Activated CD4-positive, alpha-beta memory T cell treated with anti-CD3 and anti-CD28 coated beads, Interleukin-2, amount 10 ng/mL, durations not matched to agents 7 days and 5 days (primary cell): ENCODE measurements at regions not wholly inside any gene's neighbourhood (a gene's known extent, or its start where the extent isn't known, plus 50 kb on each side); places are given as distances from the start of the nearest gene placed in this dataset.

Experiments
- CTCF ChIA-PET: fragments of 350-600 bp; sonication (Branson Sonifier 250); formaldehyde crosslinking; loops from one replicate; lab custom pipeline; 2021; ENCODE audit warnings: antibody characterized with exemption, inconsistent platforms; lab: Charles Lee
- POLR2A ChIA-PET: fragments of 350-600 bp; sonication (Branson Sonifier 250); formaldehyde crosslinking; loops from one replicate; lab custom pipeline; 2021; ENCODE audit warnings: antibody characterized with exemption; lab: Charles Lee
- DNase-seq: peaks from one replicate; pipeline ENCODE4 v3.0.0-alpha.2; 2020
- H3K27ac Mint-ChIP-seq: one replicate; pipeline ENCODE4 v1.8.0; 2021; ENCODE audit warnings: mild to moderate bottlenecking, mixed read lengths
- H3K27me3 Mint-ChIP-seq: one replicate; pipeline ENCODE4 v1.8.0; 2021; ENCODE audit warnings: mixed read lengths
- H3K36me3 Mint-ChIP-seq: one replicate; pipeline ENCODE4 v1.8.0; 2021; ENCODE audit warnings: low read depth, mixed read lengths
- H3K4me1 Mint-ChIP-seq: one replicate; pipeline ENCODE4 v1.8.0; 2021; ENCODE audit warnings: mixed read lengths
- H3K4me3 Mint-ChIP-seq: one replicate; pipeline ENCODE4 v1.8.0; 2021; ENCODE audit warnings: mild to moderate bottlenecking, mixed read lengths
- H3K9me3 Mint-ChIP-seq: one replicate; pipeline ENCODE4 v1.8.0; 2021; ENCODE audit warnings: mixed read lengths

GRCh38 chr14:71610149-71610548 is 322.1 kb upstream of the RGS6 start:
- Mint-ChIP-seq H3K4me1 (peaks cover 12% of the 10 kb centered on the region), H3K27me3 (no peaks in the 10 kb centered on the region), H3K9me3 (peaks cover 3% of the 10 kb centered on the region), H3K36me3 (peaks cover 9% of the 10 kb centered on the region), H3K4me3 (no peak overlapping the region), H3K27ac (no peak overlapping the region)
- ChIA-PET POLR2A (no interaction called here), CTCF (no interaction called here)
- no peak for DNase-seq

- POLR2A ChIA-PET = no interaction called here
Observed at GRCh38 chr14:71610797-71611196, 321.4 kb upstream of the RGS6 start.

GRCh38 chr14:71613168-71613567 is 319.1 kb upstream of the RGS6 start:
- CTCF ChIA-PET = interaction anchor here (1.0 kb wide), 1 partner anchor 475 kb away, joined by 3 read pairs; no protein-coding TSS in a partner anchor

More at GRCh38 chr14:71610797-71611196, 321.4 kb upstream of the RGS6 start:
- no peak overlapping the region for H3K4me3 Mint-ChIP-seq
- peaks cover 9% of the 10 kb centered on the region for H3K4me1 Mint-ChIP-seq
- no peaks in the 10 kb centered on the region for H3K9me3 Mint-ChIP-seq
- H3K27me3 Mint-ChIP-seq = no peaks in the 10 kb centered on the region
- peaks cover 3% of the 10 kb centered on the region for H3K36me3 Mint-ChIP-seq
- no peak overlapping the region for H3K27ac Mint-ChIP-seq
- CTCF ChIA-PET = no interaction called here
- no peak for DNase-seq

GRCh38 chr14:71616013-71616412 is 316.2 kb upstream of the RGS6 start:
- DNase-seq = no peak
- Mint-ChIP-seq H3K9me3 (no peaks in the 10 kb centered on the region), H3K4me1 (peaks cover 3% of the 10 kb centered on the region), H3K36me3 (peaks cover 26% of the 10 kb centered on the region), H3K4me3 (no peak overlapping the region), H3K27me3 (no peaks in the 10 kb centered on the region), H3K27ac (no peak overlapping the region)
- CTCF ChIA-PET = no interaction called here
- POLR2A ChIA-PET = no interaction called here

More at GRCh38 chr14:71613168-71613567, 319.1 kb upstream of the RGS6 start:
- no peaks in the 10 kb centered on the region for H3K9me3 Mint-ChIP-seq
- POLR2A ChIA-PET = interaction anchor here (0.7 kb wide), 1 partner anchor 26 kb away, joined by 3 read pairs; no protein-coding TSS in a partner anchor
- peaks cover 3% of the 10 kb centered on the region for H3K36me3 Mint-ChIP-seq
- H3K4me3 Mint-ChIP-seq = no peak overlapping the region
- H3K27me3 Mint-ChIP-seq = no peaks in the 10 kb centered on the region
- peaks cover 3% of the 10 kb centered on the region for H3K4me1 Mint-ChIP-seq
- H3K27ac Mint-ChIP-seq = no peak overlapping the region
- DNase-seq = no peak

GRCh38 chr14:71618047-71618446 is 314.2 kb upstream of the RGS6 start:
- CTCF ChIA-PET = no interaction called here
- H3K4me3 Mint-ChIP-seq = no peak overlapping the region
- DNase-seq = no peak
- H3K9me3 Mint-ChIP-seq = no peaks in the 10 kb centered on the region
- peaks cover 3% of the 10 kb centered on the region for H3K4me1 Mint-ChIP-seq
- peaks cover 37% of the 10 kb centered on the region for H3K36me3 Mint-ChIP-seq
- H3K27ac Mint-ChIP-seq = no peak overlapping the region
- POLR2A ChIA-PET = no interaction called here
- H3K27me3 Mint-ChIP-seq = no peaks in the 10 kb centered on the region

GRCh38 chr14:71618716-71619115 is 313.5 kb upstream of the RGS6 start:
- ChIA-PET POLR2A (no interaction called here), CTCF (no interaction called here)
- Mint-ChIP-seq H3K9me3 (no peaks in the 10 kb centered on the region), H3K4me3 (no peak overlapping the region), H3K36me3 (peaks cover 36% of the 10 kb centered on the region), H3K27ac (no peak overlapping the region), H3K27me3 (no peaks in the 10 kb centered on the region), H3K4me1 (peaks cover 1% of the 10 kb centered on the region)
- DNase-seq = no peak

GRCh38 chr14:71619472-71619871 is 312.8 kb upstream of the RGS6 start:
- DNase-seq = no peak
- Mint-ChIP-seq H3K4me3 (no peak overlapping the region), H3K9me3 (no peaks in the 10 kb centered on the region), H3K27ac (no peak overlapping the region), H3K4me1 (peaks cover 1% of the 10 kb centered on the region), H3K27me3 (no peaks in the 10 kb centered on the region), H3K36me3 (peaks cover 39% of the 10 kb centered on the region)
- POLR2A ChIA-PET = no interaction called here
- CTCF ChIA-PET = no interaction called here

- Mint-ChIP-seq H3K9me3 (no peaks in the 10 kb centered on the region), H3K27ac (no peak overlapping the region), H3K27me3 (no peaks in the 10 kb centered on the region), H3K4me1 (peaks cover 1% of the 10 kb centered on the region), H3K4me3 (no peak overlapping the region), H3K36me3 (peaks cover 42% of the 10 kb centered on the region)
- ChIA-PET CTCF (no interaction called here), POLR2A (no interaction called here)
- DNase-seq = no peak
Observed at GRCh38 chr14:71620401-71620800, 311.8 kb upstream of the RGS6 start.

GRCh38 chr14:71621276-71621675 is 311.0 kb upstream of the RGS6 start:
- peaks cover 43% of the 10 kb centered on the region for H3K36me3 Mint-ChIP-seq

GRCh38 chr14:71621980-71622605 is 310.1 kb upstream of the RGS6 start:
- no peak for DNase-seq
- Mint-ChIP-seq H3K4me1 (no peaks in the 10 kb centered on the region), H3K9me3 (no peaks in the 10 kb centered on the region), H3K27me3 (no peaks in the 10 kb centered on the region), H3K36me3 (peaks cover 43% of the 10 kb centered on the region), H3K27ac (no peak overlapping the region), H3K4me3 (no peak overlapping the region)
- POLR2A ChIA-PET = no interaction called here
- CTCF ChIA-PET = no interaction called here

More at GRCh38 chr14:71621276-71621675, 311.0 kb upstream of the RGS6 start:
- no peak overlapping the region for H3K4me3 Mint-ChIP-seq
- DNase-seq = no peak
- ChIA-PET CTCF (no interaction called here), POLR2A (no interaction called here)
- no peaks in the 10 kb centered on the region for H3K27me3 Mint-ChIP-seq
- no peaks in the 10 kb centered on the region for H3K9me3 Mint-ChIP-seq
- no peak overlapping the region for H3K27ac Mint-ChIP-seq
- H3K4me1 Mint-ChIP-seq = no peaks in the 10 kb centered on the region

GRCh38 chr14:71623939-71624338 is 308.3 kb upstream of the RGS6 start:
- CTCF ChIA-PET = no interaction called here
- Mint-ChIP-seq H3K36me3 (peaks cover 44% of the 10 kb centered on the region), H3K4me3 (no peak overlapping the region), H3K4me1 (no peaks in the 10 kb centered on the region), H3K9me3 (no peaks in the 10 kb centered on the region), H3K27me3 (no peaks in the 10 kb centered on the region), H3K27ac (no peak overlapping the region)
- POLR2A ChIA-PET = no interaction called here
- no peak for DNase-seq

GRCh38 chr14:71625175-71625574 is 307.1 kb upstream of the RGS6 start:
- CTCF ChIA-PET = no interaction called here

GRCh38 chr14:71625891-71626701 is 306.1 kb upstream of the RGS6 start:
- CTCF ChIA-PET = no interaction called here
- DNase-seq = no peak
- H3K27me3 Mint-ChIP-seq = no peaks in the 10 kb centered on the region
- POLR2A ChIA-PET = no interaction called here
- no peak overlapping the region for H3K4me3 Mint-ChIP-seq
- no peak overlapping the region for H3K27ac Mint-ChIP-seq
- peaks cover 2% of the 10 kb centered on the region for H3K9me3 Mint-ChIP-seq
- H3K36me3 Mint-ChIP-seq = peaks cover 29% of the 10 kb centered on the region
- no peaks in the 10 kb centered on the region for H3K4me1 Mint-ChIP-seq

More at GRCh38 chr14:71625175-71625574, 307.1 kb upstream of the RGS6 start:
- H3K27ac Mint-ChIP-seq = no peak overlapping the region
- POLR2A ChIA-PET = no interaction called here
- no peak overlapping the region for H3K4me3 Mint-ChIP-seq
- no peaks in the 10 kb centered on the region for H3K27me3 Mint-ChIP-seq
- DNase-seq = no peak
- H3K4me1 Mint-ChIP-seq = no peaks in the 10 kb centered on the region
- H3K36me3 Mint-ChIP-seq = peaks cover 34% of the 10 kb centered on the region
- H3K9me3 Mint-ChIP-seq = no peaks in the 10 kb centered on the region
